GM18951 (cell line): ENCODE measurements at regions not wholly inside any gene's neighbourhood (a gene's known extent, or its start where the extent isn't known, plus 50 kb on each side); places are given as distances from the start of the nearest gene placed in this dataset.
"Not testable (repeated sequence)": the region's sequence is repeated elsewhere in the genome, so short reads cannot be mapped to it uniquely, and the experiment has no call there.

Experiments used
- POLR2A ChIP-seq: IDR thresholded peaks from 4 replicates; pipeline ENCODE4 v1.6.1; 2011; ENCODE audit warnings: mild to moderate bottlenecking; ENCODE audit not compliant: insufficient read length, insufficient read depth; ENCODE audit errors: extremely low read depth
- in situ Hi-C: fragments of 300-500 bp; cut with MboI; formaldehyde crosslinking; loops from one replicate; pipeline ENCODE4 v1.12.0; 2022; ENCODE audit warnings: low sequenced_read_pairs, mixed read lengths, inconsistent platforms; ENCODE audit not compliant: unreplicated experiment

DNA sequence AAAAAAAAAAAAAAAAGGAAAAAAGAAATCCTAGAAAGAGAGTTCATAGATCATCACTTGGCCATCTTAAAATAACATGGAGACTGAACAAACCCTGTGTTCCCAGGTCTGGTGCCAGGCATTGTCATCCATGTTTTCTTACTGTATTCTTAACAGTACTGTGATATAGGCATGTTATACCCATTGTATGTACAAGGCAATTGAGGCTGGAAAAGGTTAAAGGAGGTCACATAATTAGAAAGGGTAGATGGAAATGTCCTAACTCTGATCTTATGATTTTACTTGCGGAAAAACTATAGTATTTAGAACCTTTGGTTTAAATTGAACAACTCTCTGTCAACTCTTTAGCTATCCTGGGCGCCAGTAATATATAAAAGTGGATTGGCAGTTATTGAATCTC, 478.2 kb upstream of the RGS6 start:
- no peak for TF ChIP-seq POLR2A
- in situ Hi-C loops, result no loop called here

GRCh38 chr14:71454513-71455332, 477.5 kb upstream of the RGS6 start:
- TF ChIP-seq POLR2A, result no peak
- in situ Hi-C loops, result no loop called here

- TF ChIP-seq POLR2A, result no peak
- in situ Hi-C loops, result no loop called here
These were observed 472.1 kb upstream of the RGS6 start for GRCh38 chr14:71460091-71460490.

DNA sequence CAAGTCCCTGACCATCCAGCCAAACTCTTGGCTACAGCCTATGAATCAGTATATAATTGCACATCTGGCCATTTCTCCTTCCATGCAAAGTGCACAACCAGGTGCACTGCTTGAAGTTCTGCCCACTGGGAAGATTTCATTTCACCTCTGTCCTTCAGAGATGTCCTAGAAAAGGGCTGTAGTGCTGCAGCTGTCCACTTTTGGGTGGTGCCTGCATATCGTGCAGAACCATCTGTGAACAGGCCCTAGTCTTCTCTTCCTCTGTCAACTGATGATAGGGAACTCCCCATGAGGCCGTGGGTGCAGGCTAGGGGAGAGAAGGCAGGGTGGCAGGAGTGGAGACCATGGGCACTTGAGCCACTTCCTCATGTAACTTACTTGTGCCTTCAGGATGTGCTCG, 470.6 kb upstream of the RGS6 start:
- in situ Hi-C loops, result not testable (repeated sequence)

GRCh38 chr14:71463807-71464206, 468.4 kb upstream of the RGS6 start:
- no peak for TF ChIP-seq POLR2A
- in situ Hi-C loops, result no loop called here

GRCh38 chr14:71464840-71465239, 467.4 kb upstream of the RGS6 start:
- no peak for TF ChIP-seq POLR2A
- in situ Hi-C loops, result no loop called here

DNA sequence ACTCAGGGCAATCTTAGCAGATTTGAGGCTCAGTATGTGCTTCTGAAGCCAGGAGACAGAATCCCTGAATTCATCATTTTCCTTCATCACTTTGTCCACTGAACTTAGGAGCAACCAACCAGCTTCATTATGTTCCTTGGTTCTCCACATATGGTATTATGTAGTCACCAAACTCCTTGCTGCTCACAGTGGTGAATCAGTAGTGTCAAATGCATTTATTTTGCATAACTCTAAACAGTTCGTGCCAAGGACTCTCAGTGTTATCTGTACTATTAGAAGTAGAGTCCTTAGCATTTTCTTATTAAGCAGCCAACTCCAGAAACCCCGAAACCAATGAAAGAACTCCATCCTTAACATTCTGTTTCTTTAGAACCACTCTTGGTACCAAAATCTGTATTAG, 466.9 kb upstream of the RGS6 start:
- in situ Hi-C loops, result no loop called here
- no peak for TF ChIP-seq POLR2A

DNA sequence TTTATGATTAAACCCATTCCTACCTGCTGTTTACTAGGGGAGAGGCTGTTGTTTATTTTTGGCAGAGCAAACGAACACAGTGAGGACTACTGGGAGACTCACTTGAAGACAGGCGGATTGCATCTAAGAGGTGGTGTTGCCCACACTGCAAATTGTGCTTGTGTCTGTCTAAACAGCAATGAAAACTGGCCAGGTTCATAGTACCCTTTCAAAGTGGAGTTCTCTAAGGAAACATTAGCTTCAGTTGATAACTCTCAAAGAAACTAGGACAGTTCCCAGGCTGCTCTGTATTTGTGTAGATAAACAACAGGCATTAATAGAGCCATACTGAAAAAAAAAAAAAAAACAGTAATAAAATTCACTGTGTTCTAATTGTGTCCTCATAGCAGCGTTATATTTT, 466.0 kb upstream of the RGS6 start:
- TF ChIP-seq POLR2A, result no peak
- in situ Hi-C loops, result no loop called here

GRCh38 chr14:71466946-71467345, 465.3 kb upstream of the RGS6 start:
- no peak for TF ChIP-seq POLR2A
- in situ Hi-C loops, result no loop called here

- in situ Hi-C loops, result no loop called here
- TF ChIP-seq POLR2A, result no peak
These were observed 464.8 kb upstream of the RGS6 start for GRCh38 chr14:71467361-71467811.

DNA sequence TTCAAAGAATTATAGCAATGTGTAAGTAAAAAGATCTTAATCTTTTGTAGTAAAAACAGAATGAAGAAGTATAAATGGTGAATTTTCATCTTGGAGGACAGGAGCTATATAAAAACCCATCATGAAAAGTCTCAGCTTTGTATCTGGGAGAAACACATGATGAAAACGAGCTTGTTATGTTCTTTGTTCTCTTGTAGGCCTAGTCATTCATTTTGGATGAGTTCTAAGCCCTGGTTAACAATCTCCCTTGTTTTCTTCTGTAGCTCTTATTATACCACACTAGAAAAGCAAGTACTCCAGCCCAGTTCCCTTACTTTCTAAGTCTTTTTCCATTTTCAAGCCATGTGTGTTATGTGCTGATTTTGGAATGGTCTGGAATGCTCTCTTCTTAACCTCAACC, 463.5 kb upstream of the RGS6 start:
- TF ChIP-seq POLR2A, result no peak
- in situ Hi-C loops, result no loop called here

DNA sequence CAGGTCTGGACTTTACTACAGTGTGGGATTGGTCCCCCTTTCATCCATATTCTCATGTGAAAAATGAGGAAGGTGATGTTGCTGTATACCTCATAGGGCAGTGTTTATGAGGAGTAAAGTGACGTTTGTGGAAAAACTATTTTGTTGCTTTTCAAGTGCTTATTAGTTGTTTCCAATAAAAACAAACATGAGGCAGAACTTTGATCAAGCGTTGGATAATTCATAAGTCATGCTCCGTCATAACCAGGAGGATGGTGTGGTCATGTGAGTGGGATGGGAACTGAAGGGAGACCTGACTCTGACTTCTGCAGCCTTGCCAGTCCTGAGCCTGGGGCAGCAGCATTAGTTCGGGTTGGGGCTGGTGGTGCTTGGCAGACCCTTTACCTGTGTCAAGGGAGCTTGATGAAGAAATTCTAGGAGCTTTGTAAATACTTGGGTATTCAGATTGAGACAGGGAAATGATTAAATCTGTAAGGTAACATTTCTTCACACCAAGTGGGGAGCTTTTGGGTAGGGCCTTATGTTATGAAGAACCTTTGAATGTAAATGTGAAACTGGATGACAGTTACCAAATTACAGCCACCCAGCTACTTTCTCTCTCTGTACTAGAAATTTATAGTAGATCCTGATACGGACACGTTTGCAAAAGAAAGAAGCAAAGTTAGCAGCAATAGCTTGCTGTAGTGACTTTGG, 462.4 kb upstream of the RGS6 start:
- in situ Hi-C loops, result no loop called here
- TF ChIP-seq POLR2A, result no peak

- TF ChIP-seq POLR2A, result no peak
- in situ Hi-C loops, result no loop called here
These were observed 460.4 kb upstream of the RGS6 start for GRCh38 chr14:71471634-71472355.
